ENCODE measurements at regions not wholly inside any gene's neighbourhood (a gene's known extent, or its start where the extent isn't known, plus 50 kb on each side); places are given as distances from the start of the nearest gene placed in this dataset.

DNA sequence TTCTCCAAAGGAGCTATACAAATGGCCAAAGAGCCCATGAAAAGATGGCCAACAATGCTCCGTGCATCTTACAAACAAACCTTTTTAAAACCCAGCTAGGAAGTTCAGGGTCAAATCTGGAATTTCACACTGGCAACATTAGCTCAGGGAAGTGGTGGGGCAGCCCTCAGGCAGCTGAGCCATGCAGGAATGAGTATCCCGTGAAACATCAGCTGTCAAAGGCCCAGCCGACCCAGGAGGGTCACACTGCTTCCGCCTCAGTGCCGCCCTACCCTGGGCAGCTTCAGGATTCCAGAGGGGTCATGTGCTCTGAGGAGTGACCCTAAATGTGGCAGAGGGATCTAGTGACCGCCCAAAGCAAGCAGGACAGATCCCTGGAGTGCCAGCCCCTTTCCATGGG is 73.4 kb downstream of the LINC01488 start:
- DNase-seq (ENCODE audit: low read depth), result no peak
- TF ChIP-seq, protein P1, sequence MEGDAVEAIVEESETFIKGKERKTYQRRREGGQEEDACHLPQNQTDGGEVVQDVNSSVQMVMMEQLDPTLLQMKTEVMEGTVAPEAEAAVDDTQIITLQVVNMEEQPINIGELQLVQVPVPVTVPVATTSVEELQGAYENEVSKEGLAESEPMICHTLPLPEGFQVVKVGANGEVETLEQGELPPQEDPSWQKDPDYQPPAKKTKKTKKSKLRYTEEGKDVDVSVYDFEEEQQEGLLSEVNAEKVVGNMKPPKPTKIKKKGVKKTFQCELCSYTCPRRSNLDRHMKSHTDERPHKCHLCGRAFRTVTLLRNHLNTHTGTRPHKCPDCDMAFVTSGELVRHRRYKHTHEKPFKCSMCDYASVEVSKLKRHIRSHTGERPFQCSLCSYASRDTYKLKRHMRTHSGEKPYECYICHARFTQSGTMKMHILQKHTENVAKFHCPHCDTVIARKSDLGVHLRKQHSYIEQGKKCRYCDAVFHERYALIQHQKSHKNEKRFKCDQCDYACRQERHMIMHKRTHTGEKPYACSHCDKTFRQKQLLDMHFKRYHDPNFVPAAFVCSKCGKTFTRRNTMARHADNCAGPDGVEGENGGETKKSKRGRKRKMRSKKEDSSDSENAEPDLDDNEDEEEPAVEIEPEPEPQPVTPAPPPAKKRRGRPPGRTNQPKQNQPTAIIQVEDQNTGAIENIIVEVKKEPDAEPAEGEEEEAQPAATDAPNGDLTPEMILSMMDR (IDR thresholded peaks at IDR 0.05; ENCODE audit: low read length, missing control alignments), result no peak
- no peak overlapping the region for H3K4me3 ChIP-seq (replicated peaks; ENCODE audit: low read depth, low read length)

DNA sequence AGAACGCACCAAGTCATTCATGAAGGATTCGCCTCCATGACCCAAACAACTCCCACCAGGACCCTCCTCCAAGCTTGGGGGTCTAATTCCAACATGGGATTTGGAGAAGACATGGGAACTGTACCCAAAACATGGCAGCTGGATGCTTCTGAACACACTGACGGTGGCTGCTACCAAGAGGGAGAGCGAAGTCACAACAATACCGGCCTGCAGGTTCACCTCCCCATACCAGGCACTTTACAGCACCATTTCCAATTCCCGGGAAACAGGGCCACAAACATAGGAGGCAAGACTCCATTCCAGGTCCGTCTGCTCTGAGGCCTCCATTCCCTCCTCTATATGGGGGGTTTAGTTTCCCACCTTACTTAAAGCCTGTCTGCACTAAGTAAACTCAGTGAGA is 75.8 kb downstream of the LINC01488 start:
- TF ChIP-seq, protein P1 (IDR thresholded peaks at IDR 0.05; ENCODE audit: low read length, missing control alignments), result no peak
- no peak for DNase-seq (ENCODE audit: low read depth)
- H3K4me3 ChIP-seq (replicated peaks; ENCODE audit: low read depth, low read length), result no peak overlapping the region

DNA sequence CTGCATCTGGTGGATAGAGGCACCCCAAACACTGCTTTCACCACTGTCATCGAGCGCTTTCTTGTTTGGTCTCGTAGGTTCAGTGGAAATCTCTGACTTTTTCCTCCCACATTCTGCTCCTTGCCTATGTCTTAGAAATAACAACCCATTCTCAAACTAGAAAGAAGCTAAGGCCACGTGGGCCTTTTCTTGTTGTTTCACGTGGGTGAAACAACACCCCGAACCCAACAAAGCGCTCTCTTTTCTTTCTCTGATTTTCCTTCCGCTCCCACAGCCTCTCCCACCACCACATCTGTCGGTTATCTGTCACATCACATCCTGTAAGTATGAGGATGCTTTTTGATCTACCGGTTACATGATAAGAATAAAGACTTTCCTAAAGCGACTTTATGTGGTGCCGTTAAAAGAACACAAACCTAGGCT is 77.1 kb downstream of the LINC01488 start:
- no peak for DNase-seq (ENCODE audit: low read depth)
- TF ChIP-seq, protein P1 (IDR thresholded peaks at IDR 0.05; ENCODE audit: low read length, missing control alignments), result no peak
- no peak overlapping the region for H3K4me3 ChIP-seq (replicated peaks; ENCODE audit: low read depth, low read length)

DNA sequence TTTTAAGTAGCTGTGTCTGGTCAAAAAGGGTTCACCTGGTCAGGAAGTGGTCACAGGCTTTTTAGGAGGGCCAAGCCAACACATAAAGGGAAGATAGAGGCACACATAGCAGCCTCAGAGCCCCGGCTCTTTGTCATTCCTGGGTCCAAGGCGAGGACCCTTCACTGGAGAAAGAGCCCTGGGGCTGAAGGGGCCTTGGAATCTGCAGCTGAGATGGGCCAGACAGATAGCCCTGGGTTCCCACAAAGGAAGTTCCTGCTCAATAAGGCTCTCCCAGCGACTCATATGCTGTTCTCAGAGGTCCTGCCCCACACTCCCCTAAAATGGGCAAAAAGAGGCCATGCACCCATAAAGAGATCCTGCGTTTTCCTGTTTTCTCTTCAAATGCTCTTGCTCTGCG is 77.7 kb downstream of the LINC01488 start:
- DNase-seq (ENCODE audit: low read depth), result no peak

DNA sequence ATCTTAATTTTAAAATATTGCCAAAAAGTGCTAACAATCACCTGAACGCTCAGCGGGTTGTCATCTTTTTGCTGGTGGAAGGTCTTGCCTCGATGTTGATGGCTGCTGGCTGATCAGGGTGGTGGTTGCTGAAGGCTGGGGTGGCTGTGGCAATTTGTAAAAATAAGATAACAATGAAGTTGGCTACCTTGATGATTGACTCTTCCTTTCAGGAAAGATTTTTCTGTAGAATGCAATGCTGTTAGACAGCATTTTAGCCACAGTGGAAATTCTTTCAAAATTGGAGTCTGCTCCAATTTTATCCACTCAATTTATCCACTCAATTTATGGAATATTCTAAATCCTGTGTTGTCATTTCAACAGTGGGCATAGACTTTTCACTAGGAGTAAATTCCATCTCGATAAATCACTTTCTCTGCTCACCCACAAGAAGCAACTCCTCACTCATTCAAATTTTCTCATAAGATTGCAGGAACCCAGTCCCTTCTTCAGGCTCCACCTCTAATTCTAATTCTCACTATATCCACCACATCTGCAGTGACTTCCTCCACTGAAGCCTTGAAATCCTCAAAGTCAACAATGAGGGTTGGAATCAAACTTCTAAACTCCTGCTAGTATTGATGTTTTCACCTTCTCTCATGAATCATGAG is 78.8 kb downstream of the LINC01488 start:
- TF ChIP-seq, protein P1 (IDR thresholded peaks at IDR 0.05; ENCODE audit: low read length, missing control alignments), result no peak
- DNase-seq (ENCODE audit: low read depth), result no peak
- no peak overlapping the region for H3K4me3 ChIP-seq (replicated peaks; ENCODE audit: low read depth, low read length)

More for the DNA sequence above, 77.7 kb downstream of the LINC01488 start:
- TF ChIP-seq, protein P1 (IDR thresholded peaks at IDR 0.05; ENCODE audit: low read length, missing control alignments), result no peak
- H3K4me3 ChIP-seq (replicated peaks; ENCODE audit: low read depth, low read length), result no peak overlapping the region

DNA sequence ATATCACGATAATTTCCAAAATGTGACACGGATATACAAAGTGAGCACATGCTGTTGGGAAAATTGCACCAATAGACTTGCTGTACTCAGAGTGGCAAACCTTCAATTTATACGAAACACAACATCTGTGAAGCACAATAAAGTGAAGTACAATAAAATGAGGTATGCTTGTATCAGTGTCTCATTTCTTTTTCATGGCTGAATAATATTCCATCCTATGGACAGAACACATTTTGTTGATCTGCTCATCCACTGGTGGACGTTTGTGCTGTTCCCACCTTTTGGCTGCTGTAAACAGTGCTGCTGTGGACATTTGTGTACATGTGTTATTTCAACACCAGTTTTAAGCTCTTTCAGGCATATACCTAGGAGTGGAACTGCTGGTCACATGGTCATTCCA is 78.7 kb upstream of the CCND1 start:
- TF ChIP-seq, protein P1 (IDR thresholded peaks at IDR 0.05; ENCODE audit: low read length, missing control alignments), result no peak
- H3K4me3 ChIP-seq (replicated peaks; ENCODE audit: low read depth, low read length), result no peak overlapping the region
- DNase-seq (ENCODE audit: low read depth), result no peak

DNA sequence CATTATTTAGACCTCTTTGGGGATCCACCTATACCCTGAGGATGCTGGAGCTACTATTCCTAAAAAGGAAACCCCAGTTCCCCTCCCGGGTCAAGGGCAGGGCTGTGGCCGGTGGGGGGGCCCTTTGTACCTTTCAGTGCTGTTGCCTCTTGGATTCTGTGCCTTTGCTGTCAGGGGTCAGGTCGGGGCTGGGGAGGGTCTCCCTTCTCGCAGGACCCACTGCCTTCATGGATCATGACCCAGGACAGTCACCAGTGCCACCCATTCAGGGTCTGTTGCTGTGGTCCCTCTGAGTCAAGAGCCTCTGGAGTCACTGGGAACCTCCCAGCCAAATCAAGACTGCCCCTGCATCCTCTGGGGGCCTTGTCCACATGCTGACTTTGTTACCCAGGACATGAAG is 78.1 kb upstream of the CCND1 start:
- DNase-seq (ENCODE audit: low read depth), result no peak
- TF ChIP-seq, protein P1 (IDR thresholded peaks at IDR 0.05; ENCODE audit: low read length, missing control alignments), result no peak
- H3K4me3 ChIP-seq (replicated peaks; ENCODE audit: low read depth, low read length), result no peak overlapping the region
